Sciatic nerve (tissue), 2 donors: ENCODE measurements at regions not wholly inside any gene's neighbourhood (a gene's known extent, or its start where the extent isn't known, plus 50 kb on each side); places are given as distances from the start of the nearest gene placed in this dataset.

Source experiments
- ATAC-seq: fragments of 200-7000 bp; cut with Tn5 transposase; one replicate; pipeline ENCODE4 v1.9.1; 2020; ENCODE audit warnings: mild to moderate bottlenecking, moderate library complexity
- DNase-seq: peaks from one replicate; pipeline ENCODE4 v3.0.0-alpha.2; 2020; ENCODE audit warnings: low spot score
- intact Hi-C: fragments of 100-400 bp; cut with DNase I; formaldehyde crosslinking; loops from one replicate; pipeline ENCODE4 v1.14.2; 2022
- donor health status: DM: no; HTN: no; CAD: no.
- donor health status: DM: no; HTN: no; CAD: no.

- DNase-seq (no peak), ATAC-seq (no peak)
- intact Hi-C loops = no loop called here
These were observed 409.1 kb upstream of the TNP1 start for GRCh38 chr2:217268978-217269377.

DNA sequence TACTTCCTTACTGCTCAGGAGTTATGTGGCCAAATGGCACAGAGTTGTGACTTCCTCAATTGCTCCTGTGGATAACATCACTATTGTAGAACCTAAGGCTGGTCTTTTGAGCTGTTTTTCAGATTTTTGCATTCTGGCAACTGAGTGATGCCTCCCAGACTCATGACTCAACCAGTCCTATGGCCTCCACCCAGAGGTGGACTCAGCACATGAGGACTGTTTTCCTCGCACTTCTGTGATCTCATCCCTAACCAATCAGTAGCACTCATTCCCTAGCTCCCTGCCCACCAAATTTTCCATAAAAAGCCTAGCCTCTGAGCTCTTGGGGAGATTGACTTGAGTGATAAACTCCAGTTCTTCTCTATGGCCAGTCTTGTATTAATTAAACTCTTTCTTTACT, 407.9 kb upstream of the TNP1 start:
- intact Hi-C loops = no loop called here

DNA sequence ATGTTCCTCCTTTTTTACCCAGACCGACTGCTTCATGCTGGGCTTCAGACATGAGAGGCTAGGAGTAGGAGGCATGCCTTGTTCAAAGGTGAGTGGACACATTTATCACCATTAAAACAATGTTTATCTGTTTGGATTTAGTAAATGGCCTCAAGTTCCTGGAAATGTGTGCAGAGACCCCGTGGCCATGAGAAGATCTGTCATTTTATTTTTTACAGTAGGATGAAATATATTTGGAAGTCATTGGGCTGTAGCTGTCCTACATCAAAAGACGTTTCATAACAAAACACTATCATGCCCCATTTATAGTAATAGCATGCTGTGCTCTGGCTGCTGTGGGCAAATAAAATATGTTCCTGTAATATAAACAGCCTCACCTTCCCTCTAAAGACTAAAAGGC, 403.9 kb upstream of the TNP1 start:
- DNase-seq (no peak), ATAC-seq (no peak)
- intact Hi-C loops = no loop called here

More for the DNA sequence above, 407.9 kb upstream of the TNP1 start:
- DNase-seq (no peak), ATAC-seq (no peak)

DNA sequence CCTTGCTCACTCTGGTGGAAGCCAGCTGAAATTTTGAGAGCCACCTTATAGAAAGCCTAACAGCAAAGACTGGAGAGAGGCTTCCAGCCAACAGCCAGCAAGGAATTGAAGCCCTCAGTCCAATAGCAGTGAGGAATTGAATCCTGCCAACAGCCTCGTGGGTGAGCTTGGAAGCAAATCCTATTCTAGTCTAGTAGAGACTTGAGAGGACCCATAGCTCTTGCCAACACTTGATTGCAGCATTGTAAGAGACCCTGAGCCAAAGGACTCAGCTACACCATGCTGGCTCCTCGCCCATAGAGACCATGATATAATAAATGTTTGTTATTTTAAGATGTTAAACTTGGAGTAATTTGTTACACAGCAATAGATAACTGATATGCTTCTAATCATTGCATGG, 403.0 kb upstream of the TNP1 start:
- intact Hi-C loops = no loop called here
- DNase-seq = no peak
- ATAC-seq = peak; percentile 30

DNA sequence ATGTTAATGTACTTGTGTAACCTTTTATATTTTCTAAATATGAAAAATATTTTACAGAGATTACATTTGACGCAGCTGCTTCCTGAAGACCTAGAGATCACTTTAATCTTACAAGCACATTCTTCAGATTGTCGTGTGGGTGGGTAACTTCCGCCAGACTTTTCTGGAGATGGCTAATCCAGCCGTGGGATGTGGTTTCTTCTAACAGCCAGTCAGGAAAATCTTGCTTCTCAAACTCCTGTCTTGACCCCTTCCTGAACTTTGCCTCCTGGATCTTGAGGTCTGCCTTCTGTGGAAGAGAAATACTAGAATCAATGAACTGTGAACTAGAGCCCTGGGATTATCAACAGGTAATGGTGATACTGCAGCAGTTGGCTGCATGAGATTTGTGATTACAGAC, 401.6 kb upstream of the TNP1 start:
- ATAC-seq (no peak), DNase-seq (no peak)
- intact Hi-C loops = no loop called here

GRCh38 chr2:217260441-217261115, 400.7 kb upstream of the TNP1 start:
- no peak for DNase-seq
- ATAC-seq = no peak

DNA sequence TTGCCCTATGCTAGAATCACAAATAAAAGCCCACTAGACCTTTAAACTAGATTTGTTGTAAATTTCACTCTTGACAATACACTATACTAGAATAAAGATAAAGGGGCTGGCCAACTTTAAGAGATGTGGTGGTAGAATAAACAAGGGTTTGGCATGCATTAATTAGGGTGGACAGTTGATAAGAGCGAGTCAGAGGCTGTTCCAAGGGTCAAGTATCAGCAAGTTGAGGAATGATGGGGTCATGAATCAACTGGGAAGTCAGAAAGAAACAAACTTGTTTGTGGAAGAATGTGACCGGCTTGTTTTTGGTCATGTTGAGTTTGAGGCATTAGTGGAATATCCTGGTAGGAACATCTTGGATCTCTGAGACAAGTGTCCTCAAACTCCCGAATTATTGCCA, 398.3 kb upstream of the TNP1 start:
- intact Hi-C loops = no loop called here
- ATAC-seq (no peak), DNase-seq (no peak)

More at GRCh38 chr2:217260441-217261115, 400.7 kb upstream of the TNP1 start:
- intact Hi-C loops = no loop called here

GRCh38 chr2:217256251-217256650, 396.4 kb upstream of the TNP1 start:
- peak; percentile 55 for ATAC-seq
- DNase-seq = no peak
- intact Hi-C loops = no loop called here

DNA sequence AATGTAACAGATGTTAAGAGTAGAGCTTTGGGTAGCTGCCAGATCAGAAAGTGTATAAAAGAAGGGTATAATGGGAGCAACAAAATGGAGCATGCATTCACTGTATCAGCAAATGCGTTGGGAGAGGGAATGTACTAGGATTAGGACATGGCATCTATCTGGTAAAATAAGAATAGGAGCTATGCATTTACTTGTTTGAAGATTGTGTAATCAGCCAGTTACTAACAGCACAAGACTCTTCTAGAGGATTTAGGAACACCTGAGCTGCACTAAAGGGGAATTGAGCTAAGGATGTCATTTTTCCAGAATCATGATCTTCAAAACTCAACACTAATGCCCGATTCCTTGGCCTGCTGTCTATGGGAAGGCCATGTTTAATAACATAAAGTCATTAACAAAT, 394.2 kb upstream of the TNP1 start:
- intact Hi-C loops = no loop called here
- DNase-seq (no peak), ATAC-seq (no peak)

DNA sequence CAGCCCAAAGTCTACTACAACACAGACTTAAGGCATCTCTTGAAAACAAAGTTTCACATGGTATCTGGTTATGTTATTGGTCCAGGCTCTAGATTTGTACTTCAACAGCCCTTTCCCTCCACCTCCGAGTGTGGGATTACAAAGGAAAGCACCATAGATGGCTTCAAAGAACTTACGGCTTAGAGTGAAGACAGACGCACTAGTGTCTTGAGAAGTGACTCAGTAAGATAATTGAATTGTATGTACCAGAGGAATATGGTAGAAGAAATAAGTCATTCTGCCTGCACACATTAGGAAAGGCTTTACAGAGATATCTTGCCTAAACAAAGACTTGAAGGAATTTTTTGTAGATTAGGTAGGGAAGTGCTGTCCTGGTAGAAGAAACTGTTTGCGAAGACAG, 392.3 kb upstream of the TNP1 start:
- no peak for DNase-seq
- intact Hi-C loops = no loop called here
- ATAC-seq = no peak

GRCh38 chr2:217250013-217250524, 390.2 kb upstream of the TNP1 start:
- intact Hi-C loops = no loop called here
- ATAC-seq (peak; percentile 69), DNase-seq (no peak)

DNA sequence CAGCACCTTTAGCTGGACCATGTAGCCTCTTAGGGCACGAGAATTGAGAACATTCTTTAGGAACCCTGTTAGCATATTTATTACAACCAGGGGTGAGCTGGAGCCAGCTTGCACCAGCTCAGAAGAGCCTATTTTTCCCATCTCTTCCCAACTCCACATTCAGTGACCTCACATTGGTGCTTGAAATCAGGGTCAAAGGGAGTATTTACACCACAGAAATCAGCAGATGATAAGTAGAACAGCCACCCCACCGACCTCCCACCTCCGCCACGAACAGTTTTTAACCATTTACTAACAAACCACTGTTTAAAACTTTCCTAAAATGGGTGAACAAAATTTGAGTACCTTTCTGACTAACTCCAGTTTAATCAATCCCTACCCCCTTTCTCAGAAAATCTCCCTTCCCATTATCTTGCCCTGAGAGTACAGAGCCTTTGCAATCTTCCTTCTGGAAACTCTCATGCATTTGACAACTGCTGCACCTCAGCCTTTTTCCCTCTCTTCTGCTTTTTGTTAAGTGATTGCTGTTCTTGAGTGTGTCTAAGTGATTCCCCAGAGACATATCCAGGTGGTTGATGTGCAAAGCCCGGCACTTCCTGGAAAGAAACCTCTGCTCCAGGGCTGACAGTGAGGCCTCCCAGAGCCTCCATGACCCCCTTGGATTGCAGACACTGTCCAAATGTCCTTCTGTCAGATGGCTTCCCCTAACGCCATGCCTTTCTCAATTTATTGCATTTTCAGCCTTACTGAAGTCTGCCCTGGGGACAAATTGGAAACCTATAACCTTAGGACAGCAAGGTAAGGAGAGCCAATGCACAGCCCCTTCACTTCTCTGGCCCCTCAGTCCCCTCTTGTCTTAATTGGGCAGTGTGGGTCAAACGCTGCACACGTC, 389.5 kb upstream of the TNP1 start:
- ATAC-seq (peak; percentile 1), DNase-seq (no peak)
- intact Hi-C loops = no loop called here

GRCh38 chr2:217248312-217248935, 388.6 kb upstream of the TNP1 start:
- DNase-seq = peak; percentile 87
- intact Hi-C loops = no loop called here
- peak; percentile 90 for ATAC-seq

DNA sequence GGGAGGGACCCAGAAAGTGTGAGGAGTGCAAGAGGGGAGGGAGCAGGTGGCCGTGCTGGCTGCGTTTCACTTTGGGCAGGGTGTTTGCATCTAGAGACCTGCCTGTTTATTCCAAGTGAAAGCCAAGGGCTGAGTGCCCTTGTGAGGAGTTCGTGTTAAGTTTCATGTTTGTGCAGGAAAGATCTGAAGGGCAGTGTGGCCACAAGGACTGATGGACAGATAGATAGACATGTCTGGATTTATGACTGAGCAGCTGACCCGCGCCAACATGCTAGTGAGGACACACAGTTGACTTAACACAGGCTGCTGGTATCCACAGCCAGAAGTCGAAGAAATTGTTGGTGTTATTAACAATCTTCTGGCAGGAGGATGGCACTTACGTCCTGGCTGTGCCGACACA, 387.6 kb upstream of the TNP1 start:
- intact Hi-C loops = no loop called here
- no peak for ATAC-seq
- no peak for DNase-seq

GRCh38 chr2:217246108-217246507, 386.2 kb upstream of the TNP1 start:
- intact Hi-C loops = no loop called here
- DNase-seq (no peak), ATAC-seq (no peak)

- ATAC-seq (no peak), DNase-seq (no peak)
- intact Hi-C loops = no loop called here
These were observed 385.0 kb upstream of the TNP1 start for GRCh38 chr2:217244815-217245214.

DNA sequence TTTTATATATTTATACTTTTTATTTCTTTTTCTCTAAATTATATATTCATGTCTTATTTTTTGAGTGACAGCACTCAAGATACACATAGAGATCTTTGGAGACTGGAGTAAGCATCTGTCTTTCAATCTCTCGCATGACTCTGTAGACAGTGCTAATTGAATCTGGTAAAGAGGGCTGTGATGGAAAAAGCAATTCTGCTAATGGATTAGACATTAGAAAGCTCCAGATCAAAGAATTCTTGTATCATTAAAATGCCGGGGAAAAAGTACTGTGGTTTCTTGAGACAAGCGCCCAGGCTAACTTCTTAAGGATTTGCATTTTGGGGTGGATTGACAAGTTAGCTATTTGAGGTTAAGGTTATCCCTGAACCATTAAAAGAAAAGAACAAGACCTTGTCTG, 383.1 kb upstream of the TNP1 start:
- ATAC-seq (no peak), DNase-seq (no peak)
- intact Hi-C loops = no loop called here

GRCh38 chr2:217231724-217232123, 371.9 kb upstream of the TNP1 start:
- DNase-seq = no peak
- intact Hi-C loops = no loop called here
- peak; percentile 63 for ATAC-seq

- intact Hi-C loops = no loop called here
- no peak for ATAC-seq
These were observed 371.3 kb upstream of the TNP1 start for GRCh38 chr2:217231212-217231611.

GRCh38 chr2:217228732-217229131, 368.9 kb upstream of the TNP1 start:
- ATAC-seq (no peak), DNase-seq (no peak)
- intact Hi-C loops = no loop called here

More at GRCh38 chr2:217231212-217231611, 371.3 kb upstream of the TNP1 start:
- no peak for DNase-seq
